ENCODE measurements at regions not wholly inside any gene's neighbourhood (a gene's known extent, or its start where the extent isn't known, plus 50 kb on each side); places are given as distances from the start of the nearest gene placed in this dataset.

DNA sequence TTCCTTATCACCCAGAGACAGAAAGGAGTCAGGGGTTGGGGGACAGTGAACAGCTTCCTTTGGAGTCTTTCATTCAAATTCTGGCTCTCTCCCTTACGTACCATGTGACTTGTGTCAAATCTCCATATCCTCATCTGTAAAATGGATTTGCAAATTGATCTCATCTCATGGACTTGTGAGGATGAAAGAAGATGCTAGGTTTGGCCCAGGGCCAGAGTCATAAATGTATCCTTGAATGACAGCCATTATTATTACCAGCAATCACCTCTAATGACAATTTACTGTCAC lies 67.8 kb upstream of the POLG start:
- H4K20me1 ChIP-seq (ENCODE audit: insufficient read depth, low read length), result no peaks in the 10 kb centered on the region
- H2AFZ ChIP-seq (ENCODE audit: low read length), result no peak overlapping the region
- no peaks in the 10 kb centered on the region for H3K9me3 ChIP-seq (ENCODE audit: low read length)
- TF ChIP-seq EZH2phosphoT487 (IDR thresholded peaks at IDR 0.05; ENCODE audit: borderline replicate concordance, low read depth, low read length), result no peak
- TF ChIP-seq, protein P1, sequence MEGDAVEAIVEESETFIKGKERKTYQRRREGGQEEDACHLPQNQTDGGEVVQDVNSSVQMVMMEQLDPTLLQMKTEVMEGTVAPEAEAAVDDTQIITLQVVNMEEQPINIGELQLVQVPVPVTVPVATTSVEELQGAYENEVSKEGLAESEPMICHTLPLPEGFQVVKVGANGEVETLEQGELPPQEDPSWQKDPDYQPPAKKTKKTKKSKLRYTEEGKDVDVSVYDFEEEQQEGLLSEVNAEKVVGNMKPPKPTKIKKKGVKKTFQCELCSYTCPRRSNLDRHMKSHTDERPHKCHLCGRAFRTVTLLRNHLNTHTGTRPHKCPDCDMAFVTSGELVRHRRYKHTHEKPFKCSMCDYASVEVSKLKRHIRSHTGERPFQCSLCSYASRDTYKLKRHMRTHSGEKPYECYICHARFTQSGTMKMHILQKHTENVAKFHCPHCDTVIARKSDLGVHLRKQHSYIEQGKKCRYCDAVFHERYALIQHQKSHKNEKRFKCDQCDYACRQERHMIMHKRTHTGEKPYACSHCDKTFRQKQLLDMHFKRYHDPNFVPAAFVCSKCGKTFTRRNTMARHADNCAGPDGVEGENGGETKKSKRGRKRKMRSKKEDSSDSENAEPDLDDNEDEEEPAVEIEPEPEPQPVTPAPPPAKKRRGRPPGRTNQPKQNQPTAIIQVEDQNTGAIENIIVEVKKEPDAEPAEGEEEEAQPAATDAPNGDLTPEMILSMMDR (conservative IDR thresholded peaks at IDR 0.05; ENCODE audit: low read length), result no peak
- POLR2A ChIA-PET, result interaction anchor here (0.6 kb wide), 1 partner anchor 9 kb away, joined by 3 read pairs; no protein-coding TSS in a partner anchor
- no peaks in the 10 kb centered on the region for H3K36me3 ChIP-seq (ENCODE audit: insufficient read depth, low read length)
- H3K27ac ChIP-seq (ENCODE audit: low read depth, low read length, poor library complexity, severe bottlenecking), result no peak overlapping the region
- CTCF ChIA-PET (ENCODE audit: unreplicated experiment), result no interaction called here
- DNase-seq (ENCODE audit: low spot score), result no peak
- H3K4me3 ChIP-seq (ENCODE audit: low read depth, low read length, poor library complexity, severe bottlenecking), result no peak overlapping the region
- H3K79me2 ChIP-seq (ENCODE audit: insufficient read depth, low read depth, low read length), result no peaks in the 10 kb centered on the region
- intact Hi-C loops (cut with micrococcal nuclease; ENCODE audit: unreplicated experiment), result no loop called here
- H3K9me2 ChIP-seq (ENCODE audit: insufficient read depth, low read length), result no peaks in the 10 kb centered on the region
- H3K4me2 ChIP-seq (ENCODE audit: low read length), result no peak overlapping the region
- H3K4me1 ChIP-seq (ENCODE audit: insufficient read depth, low read length, poor library complexity, severe bottlenecking), result no peaks in the 10 kb centered on the region
- BruUV-seq (replicated peaks), result no TSS peak

DNA sequence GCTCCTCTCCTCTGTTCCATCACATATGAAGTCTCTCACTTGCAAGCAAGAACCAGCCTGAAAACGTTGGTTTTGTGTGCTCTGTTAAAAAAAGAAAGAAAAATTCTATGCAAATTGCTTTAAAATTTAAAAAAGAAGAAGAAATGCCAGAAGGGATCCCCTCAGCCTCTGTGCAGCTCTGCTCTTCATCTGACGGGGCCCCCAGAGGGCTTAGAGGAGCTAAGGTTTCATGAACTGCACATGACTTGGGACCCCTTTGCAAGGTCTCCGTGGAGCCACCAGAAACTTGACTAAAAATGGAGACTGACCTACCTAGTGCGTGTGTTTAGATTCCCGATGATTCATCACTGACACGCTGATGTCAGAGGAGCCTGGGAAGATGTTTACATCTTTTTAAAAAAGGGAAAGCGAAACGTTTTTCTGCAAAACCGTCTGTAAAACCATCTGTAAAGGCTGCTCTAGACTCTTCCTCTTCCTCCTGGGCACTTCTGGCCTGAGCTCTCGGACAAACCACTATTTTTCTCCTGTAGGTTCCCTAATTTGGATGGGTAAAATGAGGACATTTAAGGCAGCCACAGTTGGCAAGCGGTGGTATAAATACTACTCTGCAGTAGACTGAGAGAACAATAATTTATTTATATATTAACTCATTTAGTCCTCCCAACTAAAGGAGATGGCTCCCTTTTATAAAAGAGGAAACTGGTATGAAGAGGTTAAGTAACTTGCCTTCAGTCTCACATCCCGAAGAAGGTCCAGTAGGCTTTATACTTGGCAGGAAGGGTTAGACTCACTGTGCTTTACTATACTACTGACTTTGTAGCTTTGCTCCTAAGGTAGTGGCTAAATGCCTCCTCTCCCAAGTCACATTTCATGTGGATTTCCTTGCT lies 67.2 kb upstream of the POLG start:
- no peak overlapping the region for H3K4me2 ChIP-seq (ENCODE audit: low read length)
- no peak overlapping the region for H3K4me3 ChIP-seq (ENCODE audit: low read depth, low read length, poor library complexity, severe bottlenecking)
- no peaks in the 10 kb centered on the region for H3K4me1 ChIP-seq (ENCODE audit: insufficient read depth, low read length, poor library complexity, severe bottlenecking)

More for the DNA sequence above, 67.2 kb upstream of the POLG start:
- ChIA-PET POLR2A (interaction anchor here (0.6 to 1.1 kb wide), 2 partner anchors 8 to 40 kb away, joined by 3 read pairs; no protein-coding TSS in a partner anchor), CTCF (ENCODE audit: unreplicated experiment) (no interaction called here)
- H3K36me3 ChIP-seq (ENCODE audit: insufficient read depth, low read length), result no peaks in the 10 kb centered on the region
- no peaks in the 10 kb centered on the region for H3K9me3 ChIP-seq (ENCODE audit: low read length)
- intact Hi-C loops (cut with micrococcal nuclease; ENCODE audit: unreplicated experiment), result no loop called here
- no peak for DNase-seq (ENCODE audit: low spot score)
- no peak overlapping the region for H3K27ac ChIP-seq (ENCODE audit: low read depth, low read length, poor library complexity, severe bottlenecking)
- no peaks in the 10 kb centered on the region for H3K79me2 ChIP-seq (ENCODE audit: insufficient read depth, low read depth, low read length)
- no peaks in the 10 kb centered on the region for H4K20me1 ChIP-seq (ENCODE audit: insufficient read depth, low read length)
- no peak overlapping the region for H2AFZ ChIP-seq (ENCODE audit: low read length)
- no TSS peak for BruUV-seq (replicated peaks)
- H3K9me2 ChIP-seq (ENCODE audit: insufficient read depth, low read length), result no peaks in the 10 kb centered on the region
- TF ChIP-seq, protein P1 (conservative IDR thresholded peaks at IDR 0.05; ENCODE audit: low read length), result no peak
